KBM-7 (cell line): ENCODE measurements at regions not wholly inside any gene's neighbourhood (a gene's known extent, or its start where the extent isn't known, plus 50 kb on each side); places are given as distances from the start of the nearest gene placed in this dataset.
"Not testable (repeated sequence)": the region's sequence is repeated elsewhere in the genome, so short reads cannot be mapped to it uniquely, and the experiment has no call there.

Source experiments
- DNase-seq: peaks from one replicate; pipeline ENCODE4 v3.0.0-alpha.2; 2015
- in situ Hi-C: fragments of 300-500 bp; cut with MboI; formaldehyde crosslinking; loops from 2 replicates; pipeline ENCODE4 v1.14.3; 2020; ENCODE audit warnings: low sequenced_read_pairs, low pct_unique_long_range_greater_than_20kb, mixed read lengths

GRCh38 chr14:106810168-106810567 lies 1283.8 kb downstream of the TMEM121 start:
- peak; percentile 55 for DNase-seq
- in situ Hi-C loops, result not testable (repeated sequence)

DNA sequence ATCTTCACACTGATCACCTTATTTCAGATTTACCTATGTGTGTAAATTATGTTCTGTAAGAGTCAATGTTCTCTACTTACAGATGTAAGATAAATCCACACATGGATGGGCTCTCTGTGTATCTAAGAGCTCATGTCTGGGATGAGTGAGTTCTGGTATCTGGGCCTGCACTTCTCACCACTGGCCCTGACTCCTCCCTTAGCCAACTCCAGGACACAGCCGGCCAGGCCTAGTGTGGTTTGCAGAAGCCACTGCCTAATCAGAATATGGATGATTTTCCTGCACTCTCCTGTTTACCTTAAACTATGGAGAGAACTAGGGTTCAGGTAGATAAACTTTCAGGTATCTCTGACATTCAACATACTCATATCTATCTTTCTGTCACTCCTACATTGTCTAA lies 1284.8 kb downstream of the TMEM121 start:
- in situ Hi-C loops, result no loop called here
- no peak for DNase-seq

DNA sequence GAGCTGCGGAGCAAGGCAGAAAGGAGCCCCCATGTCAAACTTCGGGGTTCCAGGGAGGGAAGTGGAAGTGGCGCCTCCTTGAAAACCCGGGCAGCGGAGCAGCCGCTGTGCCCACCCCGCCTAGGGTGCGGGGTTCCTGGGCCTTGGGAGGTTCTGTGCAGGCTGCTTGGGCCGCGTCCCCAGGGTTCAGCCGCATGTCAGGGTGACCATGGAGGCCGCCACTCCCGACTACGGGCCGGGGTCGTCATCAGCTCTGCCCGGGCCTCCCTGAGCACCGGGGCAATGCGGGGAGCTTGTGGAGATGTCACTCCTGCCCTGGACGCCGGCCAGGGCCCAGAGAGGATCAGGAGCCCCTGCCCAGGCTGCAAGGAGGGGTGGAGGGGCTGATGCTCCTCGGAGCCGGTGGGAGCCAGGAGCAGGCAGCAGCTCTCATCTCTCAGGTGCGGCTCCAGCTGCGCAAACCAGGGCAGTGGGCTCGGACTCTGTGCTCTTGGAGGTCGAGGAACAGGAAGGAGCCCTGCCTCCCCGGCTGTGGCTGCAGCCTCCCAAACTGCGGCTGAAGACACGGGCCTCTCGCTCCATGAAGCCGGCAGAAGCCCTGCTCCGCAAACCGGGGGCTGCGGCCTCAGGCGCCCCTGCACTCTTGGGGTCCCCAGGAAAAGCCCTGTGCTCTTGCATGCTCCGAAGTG lies 1286.5 kb downstream of the TMEM121 start:
- no peak for DNase-seq
- in situ Hi-C loops, result no loop called here

GRCh38 chr14:106813477-106813823 lies 1287.1 kb downstream of the TMEM121 start:
- in situ Hi-C loops, result no loop called here

DNA sequence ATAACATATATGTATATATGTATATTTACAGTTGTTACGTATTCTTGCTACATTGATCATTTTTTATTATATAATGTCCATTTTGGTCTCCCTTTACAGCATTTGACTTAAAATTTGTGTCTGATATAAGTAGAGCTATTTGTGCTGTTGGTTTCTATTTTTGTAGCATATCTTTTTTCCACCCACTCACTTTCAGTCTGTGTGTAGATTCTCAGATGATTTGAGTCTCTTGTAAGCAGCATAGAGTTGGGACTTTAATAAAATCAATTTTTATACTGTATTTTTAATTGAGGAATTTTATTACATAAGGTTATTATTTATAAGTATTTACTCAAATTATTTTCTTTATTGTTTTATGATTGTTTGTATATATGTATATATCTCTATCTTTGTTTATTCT lies 1293.7 kb downstream of the TMEM121 start:
- in situ Hi-C loops, result no loop called here

More at GRCh38 chr14:106813477-106813823, 1287.1 kb downstream of the TMEM121 start:
- no peak for DNase-seq

GRCh38 chr14:106821119-106821518 lies 1294.7 kb downstream of the TMEM121 start:
- in situ Hi-C loops, result no loop called here
- DNase-seq, result no peak

More for the DNA sequence above, 1293.7 kb downstream of the TMEM121 start:
- DNase-seq, result no peak

GRCh38 chr14:106822905-106823304 lies 1296.5 kb downstream of the TMEM121 start:
- DNase-seq, result no peak
- in situ Hi-C loops, result no loop called here

DNA sequence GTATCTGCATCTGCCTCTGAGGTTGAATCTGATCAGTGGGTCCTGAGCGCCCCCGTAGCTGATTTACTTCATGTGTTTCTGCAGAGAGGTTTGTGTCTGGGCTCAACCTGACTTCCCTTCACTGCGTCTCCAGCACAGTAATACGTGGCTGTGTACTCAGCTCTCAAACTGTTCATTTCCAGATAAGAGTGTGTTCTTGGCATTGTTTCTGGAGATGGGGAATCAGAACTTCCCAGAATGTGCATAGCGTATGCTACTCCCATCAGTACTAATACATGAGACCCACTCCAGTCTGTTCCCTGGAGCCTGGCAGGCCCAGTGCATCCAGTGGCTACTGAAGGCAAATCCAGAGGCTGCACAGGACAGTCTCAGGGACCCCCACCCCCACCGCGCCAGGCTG lies 1297.2 kb downstream of the TMEM121 start:
- in situ Hi-C loops, result no loop called here
- DNase-seq, result no peak

- in situ Hi-C loops, result no loop called here
Measured at GRCh38 chr14:106826833-106827369, 1300.5 kb downstream of the TMEM121 start.

GRCh38 chr14:106831322-106831720 lies 1304.9 kb downstream of the TMEM121 start:
- peak; percentile 56 for DNase-seq
- in situ Hi-C loops, result no loop called here

More at GRCh38 chr14:106826833-106827369, 1300.5 kb downstream of the TMEM121 start:
- no peak for DNase-seq

- DNase-seq, result no peak
- in situ Hi-C loops, result no loop called here
Measured at GRCh38 chr14:106837870-106838269, 1311.5 kb downstream of the TMEM121 start.

DNA sequence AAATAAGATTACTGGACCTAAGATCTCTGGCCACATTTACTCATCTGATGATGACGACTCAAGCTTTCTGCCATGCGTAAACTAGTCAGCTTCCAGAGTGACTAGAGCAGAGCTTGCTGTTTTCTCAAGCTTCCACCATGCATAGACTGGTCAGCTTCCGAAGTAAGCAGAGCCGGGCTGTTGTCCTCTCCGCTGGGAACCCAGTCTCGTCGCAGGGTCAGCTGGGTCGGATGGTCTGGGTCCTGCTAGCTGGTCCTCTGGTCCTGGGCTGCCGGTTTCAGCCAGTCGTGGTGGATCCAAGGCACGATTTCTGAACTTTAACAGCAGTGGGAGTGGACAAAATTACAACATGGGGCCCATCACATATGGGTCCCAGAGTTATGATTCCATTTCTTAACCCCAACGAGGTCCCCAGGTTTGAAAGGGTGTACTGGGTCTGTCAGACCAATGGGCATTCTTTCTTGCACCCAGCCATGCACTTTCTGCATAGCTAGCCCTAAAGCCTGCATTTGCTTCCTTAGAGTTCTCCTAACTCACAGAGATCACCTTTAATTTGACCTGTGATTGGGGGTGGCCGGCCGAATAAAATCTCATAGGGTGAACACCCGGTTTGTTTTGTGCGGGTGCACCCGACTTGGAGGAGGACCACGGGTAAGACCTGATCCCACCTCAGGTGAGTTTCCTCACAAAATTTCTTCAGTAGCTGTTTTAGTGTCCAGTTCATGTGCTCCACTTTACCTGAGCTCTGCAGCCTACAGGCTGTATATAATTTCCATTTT lies 1312.8 kb downstream of the TMEM121 start:
- in situ Hi-C loops, result no loop called here
- no peak for DNase-seq

- in situ Hi-C loops, result no loop called here
- DNase-seq, result peak; percentile 22
Measured at GRCh38 chr14:106840258-106840657, 1313.9 kb downstream of the TMEM121 start.

GRCh38 chr14:106840991-106841390 lies 1314.6 kb downstream of the TMEM121 start:
- DNase-seq, result no peak
- in situ Hi-C loops, result no loop called here

DNA sequence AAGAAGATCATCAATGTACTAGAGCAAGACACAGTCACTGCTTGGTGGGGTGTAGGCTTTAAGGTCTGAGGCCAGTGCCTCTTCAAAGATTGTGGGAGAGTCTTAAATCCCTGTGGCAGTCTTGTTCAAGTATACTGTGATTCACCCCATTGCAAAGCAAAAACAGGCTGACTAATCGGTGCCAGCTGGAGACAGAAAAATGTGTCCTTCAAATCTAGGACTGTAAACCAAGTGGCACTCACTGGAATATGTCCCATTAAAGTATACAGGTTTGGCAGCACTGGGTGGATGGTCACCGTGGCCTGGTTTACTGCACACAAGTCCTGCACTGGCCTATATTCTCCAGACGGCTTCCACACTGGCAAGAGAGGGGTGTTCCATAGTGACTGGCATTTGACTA lies 1315.3 kb downstream of the TMEM121 start:
- no peak for DNase-seq
- in situ Hi-C loops, result no loop called here

DNA sequence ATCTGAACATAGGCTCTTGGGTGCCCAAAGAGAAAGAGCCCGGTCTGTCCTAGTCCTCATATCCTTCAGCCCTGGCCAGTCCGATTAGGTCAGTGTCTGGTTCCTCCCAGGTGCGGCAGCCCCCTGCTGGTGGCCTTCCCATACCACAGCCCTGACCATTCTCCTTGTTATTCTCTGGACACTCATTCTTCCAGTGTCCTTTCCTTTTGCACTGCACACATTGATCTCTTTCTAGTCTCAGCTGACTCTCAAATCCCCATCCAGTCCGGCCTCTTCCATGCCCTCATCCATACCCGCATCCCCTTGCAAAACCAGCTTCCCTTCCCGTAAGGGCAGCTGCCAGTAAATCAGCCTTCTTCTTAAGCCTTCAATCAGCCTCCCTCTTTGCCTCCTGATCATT lies 1316.3 kb downstream of the TMEM121 start:
- in situ Hi-C loops, result no loop called here
- no peak for DNase-seq

DNA sequence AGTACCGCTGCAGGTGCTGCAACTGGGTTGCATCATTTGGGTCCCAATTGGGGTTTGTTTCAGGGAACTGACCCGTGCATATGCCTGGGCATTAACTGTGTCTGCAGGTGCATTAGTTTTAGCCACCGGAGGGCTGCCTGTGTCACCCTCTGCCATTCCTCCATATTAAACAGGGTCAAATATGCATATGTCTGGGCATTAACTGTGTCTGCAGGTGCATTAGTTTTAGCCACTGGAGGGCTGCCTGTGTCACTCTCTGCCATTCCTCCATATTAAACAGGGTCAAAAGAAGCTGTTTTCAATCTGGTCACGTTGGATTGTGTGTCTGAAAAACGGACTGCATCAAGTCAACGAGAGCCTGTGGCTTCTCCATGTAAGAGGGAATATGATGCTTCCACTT lies 1317.0 kb downstream of the TMEM121 start:
- in situ Hi-C loops, result no loop called here
- DNase-seq, result no peak

- peak; percentile 88 for DNase-seq
- in situ Hi-C loops, result no loop called here
Measured at GRCh38 chr14:106843951-106844483, 1317.6 kb downstream of the TMEM121 start.

GRCh38 chr14:106844608-106845285 lies 1318.4 kb downstream of the TMEM121 start:
- in situ Hi-C loops, result no loop called here
- peak; percentile 85 for DNase-seq
